ENCODE measurements at regions not wholly inside any gene's neighbourhood (a gene's known extent, or its start where the extent isn't known, plus 50 kb on each side); places are given as distances from the start of the nearest gene placed in this dataset.

- Histone ChIP-seq H2AFZ (ENCODE audit: low read depth, low read length, poor library complexity, severe bottlenecking) (no peak overlapping the region), H3K27ac (ENCODE audit: low read depth, low read length) (no peak overlapping the region), H3K36me3 (ENCODE audit: control insufficient read depth in 1 of 2, insufficient read depth in 2 of 2, low read length in 2 of 2) (no peaks in the 10 kb centered on the region), H3K9me3 (ENCODE audit: control insufficient read depth in 1 of 2, insufficient read depth in 1 of 2, low read depth in 1 of 2, low read length in 2 of 2) (no peaks in the 10 kb centered on the region), H3K4me2 (ENCODE audit: low read length) (no peak overlapping the region), H3K9ac (ENCODE audit: low read length) (no peak overlapping the region), H3K4me1 (ENCODE audit: control insufficient read depth in 1 of 2, insufficient read depth in 2 of 2, low read length in 2 of 2) (no peaks in the 10 kb centered on the region), H4K20me1 (ENCODE audit: insufficient read depth) (no peaks in the 10 kb centered on the region), H3K9me2 (ENCODE audit: insufficient read depth) (no peaks in the 10 kb centered on the region), H3K4me3 (replicated peaks in 1 of 2; ENCODE audit: low read depth in 1 of 2, low read length in 2 of 2) (no peak overlapping the region), H3K79me2 (ENCODE audit: insufficient read depth, low read length) (no peaks in the 10 kb centered on the region), H3K27me3 (ENCODE audit: insufficient read depth, low read length) (no peaks in the 10 kb centered on the region)
- intact Hi-C loops (cut with micrococcal nuclease): no loop called here
- no TSS peak for BruUV-seq (replicated peaks)
- TF ChIP-seq CEBPB (IDR thresholded peaks at IDR 0.05; ENCODE audit: low read depth): no peak
- no peak for TF ChIP-seq ELF1 (IDR thresholded peaks at IDR 0.05; ENCODE audit: borderline replicate concordance, low read depth)
- TF ChIP-seq EZH2phosphoT487 (IDR thresholded peaks at IDR 0.05; ENCODE audit: borderline replicate concordance): no peak
- TF ChIP-seq FOSL1 (IDR thresholded peaks at IDR 0.05; ENCODE audit: low read depth): no peak
- TF ChIP-seq EGR1 (IDR thresholded peaks at IDR 0.05; ENCODE audit: low read depth): no peak
- no peak for TF ChIP-seq SIN3A (IDR thresholded peaks at IDR 0.05; ENCODE audit: low read depth)
- TF ChIP-seq ZBTB33 (IDR thresholded peaks at IDR 0.05; ENCODE audit: extremely low read depth, insufficient replicate concordance, low read length): no peak
- no peak for TF ChIP-seq REST (IDR thresholded peaks at IDR 0.05; ENCODE audit: low read depth)
- no peak for TF ChIP-seq CBX3 (IDR thresholded peaks at IDR 0.05; ENCODE audit: low read depth)
- no peak for TF ChIP-seq TCF7L2 (IDR thresholded peaks at IDR 0.05; ENCODE audit: borderline replicate concordance, extremely low read depth, insufficient read depth, insufficient read length)
- TF ChIP-seq POLR2AphosphoS5 (IDR thresholded peaks at IDR 0.05; ENCODE audit: low read depth, low read length): no peak
- no peak for TF ChIP-seq POLR2A (IDR thresholded peaks at IDR 0.05; ENCODE audit: borderline replicate concordance, extremely low read depth, insufficient read depth, insufficient read length)
- TF ChIP-seq SRF (IDR thresholded peaks at IDR 0.05; ENCODE audit: low read depth): no peak
- TF ChIP-seq YY1 (IDR thresholded peaks at IDR 0.05; ENCODE audit: extremely low read depth, insufficient replicate concordance, low read depth, low read length): no peak
- TF ChIP-seq ZFX (IDR thresholded peaks at IDR 0.05): no peak
- no peak for TF ChIP-seq ATF3 (IDR thresholded peaks at IDR 0.05)
- TF ChIP-seq JUND (IDR thresholded peaks at IDR 0.05): no peak
- DNase-seq (ENCODE audit: low read depth, low spot score): no peak
- CTCF ChIA-PET: no interaction called here
- ATAC-seq: no peak
- RAD21 ChIA-PET (ENCODE audit: low non-redundant PET in 1 of 2, low total read pairs in 2 of 2, uncharacterized antibody in 2 of 2, unreplicated experiment in 2 of 2): no interaction called here
- POLR2A ChIA-PET: no interaction called here
Measured at GRCh38 chr13:74006666-74007065, 127.5 kb downstream of the KLF12 start.

All from HCT116 (cell line).